ENCODE measurements at regions not wholly inside any gene's neighbourhood (a gene's known extent, or its start where the extent isn't known, plus 50 kb on each side); places are given as distances from the start of the nearest gene placed in this dataset.

DNA sequence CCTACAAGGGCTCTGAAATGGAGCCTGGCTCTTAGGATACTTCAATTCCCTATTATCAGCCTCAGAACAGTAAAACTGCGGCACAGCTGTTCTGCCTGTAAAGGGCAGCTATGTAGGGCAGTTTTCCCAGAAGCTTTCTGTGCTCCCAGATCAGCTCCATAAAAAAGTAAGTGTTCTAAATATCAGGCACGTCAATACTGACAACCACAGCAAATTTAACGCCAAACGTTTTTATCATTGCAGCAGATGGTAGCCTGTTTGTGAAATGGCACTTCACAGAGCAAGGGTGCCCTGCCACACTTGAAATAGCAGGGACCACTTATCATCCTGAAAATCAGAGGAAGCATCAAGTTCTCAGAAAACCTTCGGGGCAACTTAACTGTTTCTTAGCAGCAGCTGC lies 54.8 kb upstream of the PTHLH start:
- no peak overlapping the region for H3K9ac ChIP-seq (ENCODE audit: insufficient read depth, low read depth, low read length)
- H3K36me3 ChIP-seq (replicated peaks in 1 of 2; ENCODE audit: control insufficient read depth in 1 of 2, insufficient read depth in 2 of 2, low read length in 2 of 2), result no peaks in the 10 kb centered on the region
- POLR2A ChIA-PET, result no interaction called here
- no peaks in the 10 kb centered on the region for H4K20me1 ChIP-seq (ENCODE audit: insufficient read depth, low read length)
- BruUV-seq (replicated peaks), result no TSS peak
- no peak overlapping the region for H2AFZ ChIP-seq (ENCODE audit: low read length)
- H3K4me2 ChIP-seq (ENCODE audit: low read depth, low read length), result no peak overlapping the region
- H3K9me3 ChIP-seq (ENCODE audit: low read length), result no peaks in the 10 kb centered on the region
- peaks cover 10% of the 10 kb centered on the region for H3K4me1 ChIP-seq (ENCODE audit: insufficient read depth, low read length)
- in situ Hi-C loops (cut with HindIII; ENCODE audit: extremely low pct_ligation_motif_present, low pct_unique_long_range_greater_than_20kb), result no loop called here
- CTCF ChIA-PET (ENCODE audit: low intra/inter-chr PET ratio, low total read pairs), result no interaction called here
- DNase-seq (ENCODE audit: low spot score) (no peak), ATAC-seq (no peak), FAIRE-seq (no peak)
- no peak overlapping the region for H3K4me3 ChIP-seq (replicated peaks in 1 of 3; ENCODE audit: insufficient read depth in 1 of 3, low read depth in 2 of 3, low read length in 3 of 3)
- 0% methylated on average over 3 of the region's 5 CpGs for WGBS (ENCODE audit: low lambda C conversion rate)
- 0 out of 5 replicates have a peak, but pooled peaks cover 2 to 3% of the 10 kb centered on the region in 2 experiments for H3K27me3 ChIP-seq (ENCODE audit: control insufficient read depth in 1 of 2, insufficient read depth in 2 of 2, low read length in 2 of 2)
- intact Hi-C loops (cut with micrococcal nuclease; ENCODE audit: unreplicated experiment), result no loop called here
- no peaks in the 10 kb centered on the region for H3K79me2 ChIP-seq (ENCODE audit: insufficient read depth, low read length)
- no peak overlapping the region for H3K27ac ChIP-seq (ENCODE audit: extremely low read length, insufficient read depth, low read length)
- TF ChIP-seq, protein P1, sequence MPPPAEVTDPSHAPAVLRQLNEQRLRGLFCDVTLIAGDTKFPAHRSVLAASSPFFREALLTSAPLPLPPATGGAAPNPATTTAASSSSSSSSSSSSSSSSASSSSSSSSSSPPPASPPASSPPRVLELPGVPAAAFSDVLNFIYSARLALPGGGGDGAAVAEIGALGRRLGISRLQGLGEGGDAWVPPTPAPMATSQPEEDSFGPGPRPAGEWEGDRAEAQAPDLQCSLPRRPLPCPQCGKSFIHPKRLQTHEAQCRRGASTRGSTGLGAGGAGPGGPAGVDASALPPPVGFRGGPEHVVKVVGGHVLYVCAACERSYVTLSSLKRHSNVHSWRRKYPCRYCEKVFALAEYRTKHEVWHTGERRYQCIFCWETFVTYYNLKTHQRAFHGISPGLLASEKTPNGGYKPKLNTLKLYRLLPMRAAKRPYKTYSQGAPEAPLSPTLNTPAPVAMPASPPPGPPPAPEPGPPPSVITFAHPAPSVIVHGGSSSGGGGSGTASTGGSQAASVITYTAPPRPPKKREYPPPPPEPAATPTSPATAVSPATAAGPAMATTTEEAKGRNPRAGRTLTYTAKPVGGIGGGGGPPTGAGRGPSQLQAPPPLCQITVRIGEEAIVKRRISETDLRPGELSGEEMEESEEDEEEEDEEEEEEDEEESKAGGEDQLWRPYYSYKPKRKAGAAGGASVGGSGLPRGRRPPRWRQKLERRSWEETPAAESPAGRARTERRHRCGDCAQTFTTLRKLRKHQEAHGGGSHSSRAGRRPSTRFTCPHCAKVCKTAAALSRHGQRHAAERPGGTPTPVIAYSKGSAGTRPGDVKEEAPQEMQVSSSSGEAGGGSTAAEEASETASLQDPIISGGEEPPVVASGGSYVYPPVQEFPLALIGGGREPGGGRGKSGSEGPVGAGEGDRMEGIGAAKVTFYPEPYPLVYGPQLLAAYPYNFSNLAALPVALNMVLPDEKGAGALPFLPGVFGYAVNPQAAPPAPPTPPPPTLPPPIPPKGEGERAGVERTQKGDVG (CRISPR knock-in tag; IDR thresholded peaks at IDR 0.05; ENCODE audit: borderline replicate concordance), result no peak
- TF ChIP-seq MBD4 (IDR thresholded peaks at IDR 0.05; ENCODE audit: borderline replicate concordance, low read length), result no peak
- no peak for TF ChIP-seq ZFY (CRISPR knock-in tag; IDR thresholded peaks at IDR 0.05)
- no peak for TF ChIP-seq ZBTB1 (CRISPR knock-in tag; IDR thresholded peaks at IDR 0.05; ENCODE audit: borderline replicate concordance)
- TF ChIP-seq, protein P2, sequence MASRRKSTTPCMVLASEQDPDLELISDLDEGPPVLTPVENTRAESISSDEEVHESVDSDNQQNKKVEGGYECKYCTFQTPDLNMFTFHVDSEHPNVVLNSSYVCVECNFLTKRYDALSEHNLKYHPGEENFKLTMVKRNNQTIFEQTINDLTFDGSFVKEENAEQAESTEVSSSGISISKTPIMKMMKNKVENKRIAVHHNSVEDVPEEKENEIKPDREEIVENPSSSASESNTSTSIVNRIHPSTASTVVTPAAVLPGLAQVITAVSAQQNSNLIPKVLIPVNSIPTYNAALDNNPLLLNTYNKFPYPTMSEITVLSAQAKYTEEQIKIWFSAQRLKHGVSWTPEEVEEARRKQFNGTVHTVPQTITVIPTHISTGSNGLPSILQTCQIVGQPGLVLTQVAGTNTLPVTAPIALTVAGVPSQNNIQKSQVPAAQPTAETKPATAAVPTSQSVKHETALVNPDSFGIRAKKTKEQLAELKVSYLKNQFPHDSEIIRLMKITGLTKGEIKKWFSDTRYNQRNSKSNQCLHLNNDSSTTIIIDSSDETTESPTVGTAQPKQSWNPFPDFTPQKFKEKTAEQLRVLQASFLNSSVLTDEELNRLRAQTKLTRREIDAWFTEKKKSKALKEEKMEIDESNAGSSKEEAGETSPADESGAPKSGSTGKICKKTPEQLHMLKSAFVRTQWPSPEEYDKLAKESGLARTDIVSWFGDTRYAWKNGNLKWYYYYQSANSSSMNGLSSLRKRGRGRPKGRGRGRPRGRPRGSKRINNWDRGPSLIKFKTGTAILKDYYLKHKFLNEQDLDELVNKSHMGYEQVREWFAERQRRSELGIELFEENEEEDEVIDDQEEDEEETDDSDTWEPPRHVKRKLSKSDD (CRISPR knock-in tag; IDR thresholded peaks at IDR 0.05; ENCODE audit: low read depth), result no peak
- no peak for TF ChIP-seq ZBTB7B (CRISPR knock-in tag; IDR thresholded peaks at IDR 0.05)
- TF ChIP-seq DMAP1 (CRISPR knock-in tag; IDR thresholded peaks at IDR 0.05), result no peak
- TF ChIP-seq EHMT2 (IDR thresholded peaks at IDR 0.05; ENCODE audit: borderline replicate concordance, low read depth, low read length), result no peak
- TF ChIP-seq TEAD3 (CRISPR knock-in tag; optimal IDR thresholded peaks at IDR 0.05; ENCODE audit: borderline replicate concordance), result no peak
- TF ChIP-seq, protein P3, sequence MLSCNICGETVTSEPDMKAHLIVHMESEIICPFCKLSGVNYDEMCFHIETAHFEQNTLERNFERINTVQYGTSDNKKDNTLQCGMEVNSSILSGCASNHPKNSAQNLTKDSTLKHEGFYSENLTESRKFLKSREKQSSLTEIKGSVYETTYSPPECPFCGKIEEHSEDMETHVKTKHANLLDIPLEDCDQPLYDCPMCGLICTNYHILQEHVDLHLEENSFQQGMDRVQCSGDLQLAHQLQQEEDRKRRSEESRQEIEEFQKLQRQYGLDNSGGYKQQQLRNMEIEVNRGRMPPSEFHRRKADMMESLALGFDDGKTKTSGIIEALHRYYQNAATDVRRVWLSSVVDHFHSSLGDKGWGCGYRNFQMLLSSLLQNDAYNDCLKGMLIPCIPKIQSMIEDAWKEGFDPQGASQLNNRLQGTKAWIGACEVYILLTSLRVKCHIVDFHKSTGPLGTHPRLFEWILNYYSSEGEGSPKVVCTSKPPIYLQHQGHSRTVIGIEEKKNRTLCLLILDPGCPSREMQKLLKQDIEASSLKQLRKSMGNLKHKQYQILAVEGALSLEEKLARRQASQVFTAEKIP (CRISPR knock-in tag; IDR thresholded peaks at IDR 0.05; ENCODE audit: borderline replicate concordance), result no peak
- TF ChIP-seq HOXA7 (CRISPR knock-in tag; IDR thresholded peaks at IDR 0.05), result no peak
- TF ChIP-seq, protein P4, sequence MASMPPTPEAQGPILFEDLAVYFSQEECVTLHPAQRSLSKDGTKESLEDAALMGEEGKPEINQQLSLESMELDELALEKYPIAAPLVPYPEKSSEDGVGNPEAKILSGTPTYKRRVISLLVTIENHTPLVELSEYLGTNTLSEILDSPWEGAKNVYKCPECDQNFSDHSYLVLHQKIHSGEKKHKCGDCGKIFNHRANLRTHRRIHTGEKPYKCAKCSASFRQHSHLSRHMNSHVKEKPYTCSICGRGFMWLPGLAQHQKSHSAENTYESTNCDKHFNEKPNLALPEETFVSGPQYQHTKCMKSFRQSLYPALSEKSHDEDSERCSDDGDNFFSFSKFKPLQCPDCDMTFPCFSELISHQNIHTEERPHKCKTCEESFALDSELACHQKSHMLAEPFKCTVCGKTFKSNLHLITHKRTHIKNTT (CRISPR knock-in tag; IDR thresholded peaks at IDR 0.05), result no peak
- no peak for TF ChIP-seq GATA4 (IDR thresholded peaks at IDR 0.05; ENCODE audit: borderline replicate concordance, low read depth)
- TF ChIP-seq U2AF1 (optimal IDR thresholded peaks at IDR 0.05; ENCODE audit: low read depth, low read length), result no peak
- TF ChIP-seq, protein P5, sequence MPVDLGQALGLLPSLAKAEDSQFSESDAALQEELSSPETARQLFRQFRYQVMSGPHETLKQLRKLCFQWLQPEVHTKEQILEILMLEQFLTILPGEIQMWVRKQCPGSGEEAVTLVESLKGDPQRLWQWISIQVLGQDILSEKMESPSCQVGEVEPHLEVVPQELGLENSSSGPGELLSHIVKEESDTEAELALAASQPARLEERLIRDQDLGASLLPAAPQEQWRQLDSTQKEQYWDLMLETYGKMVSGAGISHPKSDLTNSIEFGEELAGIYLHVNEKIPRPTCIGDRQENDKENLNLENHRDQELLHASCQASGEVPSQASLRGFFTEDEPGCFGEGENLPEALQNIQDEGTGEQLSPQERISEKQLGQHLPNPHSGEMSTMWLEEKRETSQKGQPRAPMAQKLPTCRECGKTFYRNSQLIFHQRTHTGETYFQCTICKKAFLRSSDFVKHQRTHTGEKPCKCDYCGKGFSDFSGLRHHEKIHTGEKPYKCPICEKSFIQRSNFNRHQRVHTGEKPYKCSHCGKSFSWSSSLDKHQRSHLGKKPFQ (CRISPR knock-in tag; IDR thresholded peaks at IDR 0.05; ENCODE audit: insufficient replicate concordance), result no peak
